ENCODE measurements at regions not wholly inside any gene's neighbourhood (a gene's known extent, or its start where the extent isn't known, plus 50 kb on each side); places are given as distances from the start of the nearest gene placed in this dataset.
A peak's percentile ranks its signal among the peaks of the same experiment; 100 is the strongest.
"Not testable (repeated sequence)": the region's sequence is repeated elsewhere in the genome, so short reads cannot be mapped to it uniquely, and the experiment has no call there.

DNA sequence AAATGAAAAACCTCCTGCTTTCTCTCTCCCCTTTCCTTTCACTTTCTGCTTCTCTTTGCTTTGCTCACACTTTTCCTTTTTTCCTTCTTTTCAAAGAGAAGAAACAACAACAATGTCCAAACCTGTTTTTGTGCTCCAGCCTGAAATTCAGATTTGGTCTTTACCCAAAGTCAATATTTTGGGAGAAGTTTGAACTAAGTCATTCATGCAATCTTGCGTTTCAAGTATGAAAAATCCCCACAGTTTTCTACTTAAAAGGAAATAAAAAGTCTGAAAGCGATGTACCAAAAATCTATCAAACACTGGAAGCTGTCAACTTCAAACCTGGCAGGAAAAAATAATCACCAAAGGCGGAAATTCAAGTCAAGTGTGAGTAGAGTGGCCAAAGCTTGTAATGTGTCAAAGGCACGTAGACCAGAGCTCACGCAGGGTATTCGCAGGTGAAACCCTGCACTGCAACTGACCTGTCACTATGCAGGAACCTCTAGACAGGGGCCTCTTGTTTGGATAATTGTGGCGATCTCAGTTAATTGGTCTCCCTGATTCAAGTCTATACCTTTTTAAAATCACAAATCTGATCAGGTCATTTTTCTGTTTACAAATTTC is 118.8 kb upstream of the GALNT15 start:
- DNase-seq: peak in 1 of 2 donors; percentile 20

DNA sequence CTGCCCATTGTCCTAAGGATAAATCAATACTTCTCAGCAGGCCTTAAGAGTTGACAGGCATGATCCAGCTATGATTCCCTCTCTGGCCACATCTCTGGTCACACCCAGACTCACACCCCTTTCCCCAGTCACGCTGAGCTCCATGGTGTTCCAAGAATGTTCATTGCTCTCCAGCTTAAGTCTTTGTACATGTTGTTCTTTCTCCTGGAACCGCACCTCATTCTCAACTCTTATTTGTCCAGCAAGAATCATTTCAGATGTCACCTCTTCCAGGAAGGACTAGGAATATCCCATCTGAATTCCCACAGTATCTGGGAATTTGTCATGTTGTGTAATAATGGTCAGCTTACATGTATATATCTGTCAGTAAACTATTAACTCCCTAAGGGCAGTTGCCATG is 118.3 kb upstream of the GALNT15 start:
- DNase-seq: no peak

DNA sequence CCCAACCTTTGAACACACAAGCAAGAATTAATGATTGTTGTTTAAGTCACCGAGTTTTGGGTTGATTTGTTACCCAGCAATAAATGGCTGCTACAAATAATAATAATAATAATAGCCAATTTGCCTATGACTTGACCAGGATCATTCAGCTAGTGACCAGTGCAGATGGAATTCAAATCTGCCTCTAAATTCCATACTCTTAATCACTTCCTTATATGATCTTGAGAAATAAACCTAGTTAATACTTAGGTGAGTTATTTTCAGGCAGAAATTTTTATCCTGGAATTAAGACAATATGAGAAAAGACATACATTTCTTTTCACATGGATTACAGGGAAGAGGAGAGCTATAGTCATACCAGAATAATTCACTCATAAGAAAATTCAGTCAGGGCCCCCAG is 116.0 kb upstream of the GALNT15 start:
- DNase-seq: no peak

DNA sequence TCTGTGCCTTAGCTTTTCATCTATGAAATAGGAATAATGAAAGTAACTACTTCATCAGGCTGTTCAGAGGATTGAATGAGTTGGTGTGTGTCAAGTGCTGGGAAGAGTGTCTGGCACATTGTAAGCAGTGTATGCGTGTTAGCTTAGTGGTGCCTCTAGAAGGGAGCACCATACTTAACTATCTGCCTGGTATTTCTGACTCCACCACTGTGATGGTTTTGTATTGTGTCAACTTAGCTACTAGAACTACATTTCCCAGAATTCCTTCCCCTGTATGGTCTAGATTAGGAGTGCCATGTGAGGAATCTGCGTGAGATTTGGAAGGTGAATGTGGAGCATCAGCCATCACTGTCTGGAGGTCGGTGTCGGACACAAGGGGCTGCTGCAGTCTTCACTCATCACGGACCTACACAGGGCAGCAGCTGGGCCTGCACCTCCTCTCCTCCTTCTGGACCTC is 115.4 kb upstream of the GALNT15 start:
- no peak for DNase-seq

DNA sequence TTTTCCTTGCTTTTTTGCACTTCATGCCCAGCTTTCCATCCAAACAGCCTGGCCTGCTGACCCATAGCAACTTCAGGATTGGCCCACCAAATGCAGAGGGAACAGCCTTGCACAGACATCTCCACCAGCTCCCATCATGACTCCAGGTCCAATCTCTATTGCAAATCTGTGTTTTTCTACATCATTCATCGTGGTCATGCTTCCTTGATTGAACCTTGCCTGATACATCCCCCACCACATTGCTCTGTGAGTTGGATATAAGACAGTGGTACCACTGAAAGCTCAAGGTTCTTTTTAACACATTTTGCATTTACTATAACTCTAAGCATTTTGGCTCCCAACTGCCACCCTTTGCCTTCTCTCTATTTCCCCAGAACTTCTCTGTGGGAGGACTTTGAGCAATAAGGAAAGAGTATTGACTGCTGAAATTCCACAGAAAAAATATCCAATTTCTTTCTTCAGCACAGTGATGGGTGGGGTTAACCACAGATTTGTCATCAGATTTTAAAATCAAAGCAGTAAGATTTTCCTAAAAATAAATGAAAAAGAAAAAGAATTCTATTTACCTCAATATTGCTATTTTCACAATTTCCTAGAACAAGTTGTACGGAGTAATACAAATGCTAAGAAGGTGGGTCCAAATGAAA is 114.6 kb upstream of the GALNT15 start:
- DNase-seq: no peak

DNA sequence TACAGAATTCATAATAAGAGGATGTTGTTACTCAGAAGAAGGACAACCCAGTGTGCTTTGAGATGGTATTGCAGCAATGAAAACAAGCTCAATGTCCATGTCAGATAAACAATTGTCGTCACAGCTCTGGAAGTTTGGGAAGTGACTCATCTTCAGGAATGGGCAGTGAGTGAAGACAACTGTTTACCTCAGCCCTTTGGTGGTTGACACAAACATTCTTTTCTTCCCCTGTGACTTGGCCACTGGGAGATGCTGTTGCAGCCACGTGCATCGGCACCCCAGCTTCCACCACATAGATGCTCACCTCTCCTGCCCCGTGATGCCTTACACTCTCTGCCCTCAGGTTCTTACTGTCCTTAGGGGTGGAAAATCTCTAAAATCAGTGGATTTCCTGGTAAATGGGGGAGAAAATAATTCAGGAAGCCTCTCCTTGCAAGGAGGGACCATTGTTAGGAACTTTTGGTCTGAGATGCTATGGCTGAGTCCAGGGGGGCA is 114.1 kb upstream of the GALNT15 start:
- DNase-seq: no peak

DNA sequence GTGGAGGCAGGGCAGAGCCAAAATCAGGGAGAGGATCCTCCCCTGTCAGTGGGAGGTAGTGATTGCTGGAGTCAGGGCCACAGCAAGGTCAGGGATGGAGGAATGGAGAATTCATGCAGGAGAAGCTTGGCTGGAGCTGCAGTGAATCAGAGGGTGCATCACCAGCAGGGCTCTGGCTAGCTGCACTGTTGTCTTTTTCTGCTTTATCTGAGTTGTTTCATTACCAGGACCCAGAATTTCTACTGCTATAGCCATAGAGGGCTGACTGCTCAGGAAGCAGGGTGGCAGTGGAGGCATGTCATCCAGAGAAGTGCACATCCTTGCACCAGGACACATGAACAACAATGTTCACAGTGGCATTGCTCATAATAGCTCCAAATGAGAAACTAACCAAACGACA is 113.5 kb upstream of the GALNT15 start:
- no peak for DNase-seq

DNA sequence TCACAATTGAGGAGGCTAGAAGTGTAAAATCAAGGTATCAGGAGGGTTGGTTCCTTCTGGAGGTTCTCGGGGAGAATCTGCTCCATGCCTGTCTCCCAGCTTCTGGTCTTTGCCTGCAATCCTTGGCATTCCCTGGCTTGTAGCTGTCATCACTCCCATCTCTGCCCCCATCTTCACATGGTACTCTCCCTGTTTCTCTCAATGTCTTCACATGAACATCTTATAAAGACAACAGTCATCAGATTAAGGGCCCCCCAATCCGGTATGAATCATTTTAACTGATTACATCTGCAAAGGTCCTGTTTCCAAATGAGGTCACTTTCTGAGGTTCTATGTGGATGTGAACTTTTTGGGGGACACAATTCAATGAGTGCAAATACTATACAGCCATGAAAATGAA is 113.0 kb upstream of the GALNT15 start:
- DNase-seq: no peak

DNA sequence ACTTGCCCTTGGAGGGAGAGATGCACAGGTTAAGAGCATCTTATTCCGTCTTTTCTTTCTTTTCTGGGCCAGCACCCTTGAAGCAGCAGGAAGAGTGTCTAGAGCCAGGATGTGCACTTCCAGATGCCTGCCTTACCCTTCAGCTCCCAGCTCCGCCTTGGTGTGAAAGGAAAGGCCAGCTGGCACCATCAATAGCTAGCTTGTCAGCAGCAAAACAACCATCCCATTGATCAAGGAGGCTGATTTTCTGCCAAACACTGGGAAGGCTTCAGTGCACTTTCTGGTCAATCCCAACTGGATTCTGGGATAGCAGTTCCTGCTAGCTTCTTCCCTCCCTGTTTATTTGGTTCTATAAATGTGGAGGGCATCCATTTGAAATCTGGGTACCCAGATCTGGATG is 110.9 kb upstream of the GALNT15 start:
- DNase-seq: no peak

DNA sequence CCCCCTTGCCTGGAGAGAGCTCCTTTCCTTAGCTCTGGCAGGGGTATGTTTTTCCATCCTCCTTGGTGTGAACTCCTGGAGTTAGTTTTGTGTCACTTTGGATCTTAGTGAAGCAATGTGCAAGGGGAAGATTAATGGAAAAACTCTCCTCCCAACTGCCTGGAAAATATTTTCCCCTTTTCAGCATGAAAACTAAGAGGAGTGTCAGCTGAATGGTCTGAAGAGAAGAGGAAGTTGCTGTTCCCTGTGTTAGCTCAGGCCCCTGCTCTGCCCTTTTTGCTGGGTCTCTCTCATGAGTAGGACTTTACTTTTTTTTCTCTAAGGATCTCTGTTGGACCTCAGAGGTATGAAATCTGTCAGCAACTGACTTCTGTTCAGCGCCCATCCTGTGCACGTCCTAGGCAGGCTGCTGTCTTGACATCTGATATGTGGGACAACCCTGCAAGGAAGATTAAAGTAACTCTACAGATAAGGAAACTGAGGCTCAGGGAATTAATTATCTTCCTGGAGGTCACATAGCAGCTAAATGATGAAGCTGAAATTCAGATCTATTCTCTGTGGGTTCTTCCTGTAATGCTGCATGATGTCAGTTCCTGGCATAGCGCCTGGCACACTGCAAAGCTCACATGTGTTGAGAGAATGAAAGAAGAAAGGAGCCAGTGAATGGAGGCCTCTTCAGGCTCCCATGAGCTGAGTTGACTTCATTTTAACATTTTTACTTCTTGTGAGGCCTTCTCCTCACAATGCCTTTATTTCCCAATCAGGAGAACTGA is 109.7 kb upstream of the GALNT15 start:
- DNase-seq: peak in 1 of 2 donors; percentile 32

DNA sequence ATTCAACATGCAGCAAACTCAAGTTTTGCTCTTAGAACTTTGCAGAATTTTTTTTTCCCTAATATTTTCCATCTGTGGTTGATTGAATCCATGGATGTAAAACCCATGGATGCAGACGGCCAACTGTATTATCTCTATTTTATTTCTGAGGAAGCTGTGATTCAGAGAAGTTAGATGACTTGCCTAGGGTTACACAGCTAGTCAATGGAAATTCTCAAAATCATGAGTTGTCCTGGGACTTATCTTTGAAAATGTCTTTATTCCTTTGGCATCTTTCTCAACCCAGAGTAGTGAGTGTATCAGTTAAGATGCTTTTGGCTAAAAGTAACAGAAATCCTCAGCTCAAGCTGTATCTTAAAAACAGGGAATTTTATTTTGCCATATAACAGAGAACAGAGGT is 107.9 kb upstream of the GALNT15 start:
- no peak for DNase-seq

DNA sequence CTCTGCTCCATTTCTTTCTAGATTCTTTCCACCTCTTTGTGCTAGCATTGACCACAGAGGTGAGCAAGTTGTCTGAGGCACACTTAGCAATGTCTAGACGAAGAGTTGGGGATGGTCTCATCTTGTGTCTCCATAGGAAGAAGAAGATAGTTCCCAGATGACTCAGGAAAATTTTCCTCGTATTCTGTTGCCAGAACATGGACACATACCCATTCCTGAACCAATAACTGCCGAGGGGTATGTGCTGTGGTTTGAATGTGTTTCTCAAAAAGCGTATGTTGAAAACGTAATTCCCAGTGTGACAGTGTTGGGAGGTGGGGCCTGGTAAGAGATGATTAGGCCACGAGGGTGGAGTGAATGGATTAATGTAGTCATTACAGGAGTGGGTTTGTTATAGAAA is 107.5 kb upstream of the GALNT15 start:
- no peak for DNase-seq

DNA sequence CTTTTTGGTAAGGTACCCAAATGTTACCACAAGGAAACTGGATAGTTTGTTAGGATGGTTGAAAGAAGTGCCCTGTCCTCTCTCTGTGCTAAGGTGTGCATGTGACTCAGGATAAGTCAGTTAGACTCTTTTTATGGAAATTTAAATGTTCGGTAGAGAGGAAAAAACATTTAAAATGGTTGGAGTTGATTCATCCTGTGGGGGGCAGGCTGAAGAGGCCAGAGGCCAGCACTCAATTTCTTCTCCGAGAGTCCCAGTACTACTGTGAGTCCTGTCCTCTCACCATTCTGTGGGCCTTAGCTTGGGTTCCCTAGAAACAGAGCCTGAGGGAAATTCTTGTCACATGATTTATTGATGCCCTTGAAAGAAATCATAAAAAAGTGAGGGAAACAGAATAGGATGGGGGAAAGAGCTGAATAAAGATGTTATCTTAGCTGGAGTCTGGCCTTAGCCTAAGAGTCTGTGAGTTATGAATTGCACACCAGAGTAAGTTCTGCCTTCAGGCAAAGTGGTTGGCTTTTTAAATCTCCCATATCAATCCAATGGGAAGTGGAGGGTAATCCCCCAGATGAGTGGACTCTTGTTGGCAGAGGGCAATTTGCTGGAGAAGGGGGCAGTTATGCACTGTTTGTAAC is 106.5 kb upstream of the GALNT15 start:
- DNase-seq: no peak

DNA sequence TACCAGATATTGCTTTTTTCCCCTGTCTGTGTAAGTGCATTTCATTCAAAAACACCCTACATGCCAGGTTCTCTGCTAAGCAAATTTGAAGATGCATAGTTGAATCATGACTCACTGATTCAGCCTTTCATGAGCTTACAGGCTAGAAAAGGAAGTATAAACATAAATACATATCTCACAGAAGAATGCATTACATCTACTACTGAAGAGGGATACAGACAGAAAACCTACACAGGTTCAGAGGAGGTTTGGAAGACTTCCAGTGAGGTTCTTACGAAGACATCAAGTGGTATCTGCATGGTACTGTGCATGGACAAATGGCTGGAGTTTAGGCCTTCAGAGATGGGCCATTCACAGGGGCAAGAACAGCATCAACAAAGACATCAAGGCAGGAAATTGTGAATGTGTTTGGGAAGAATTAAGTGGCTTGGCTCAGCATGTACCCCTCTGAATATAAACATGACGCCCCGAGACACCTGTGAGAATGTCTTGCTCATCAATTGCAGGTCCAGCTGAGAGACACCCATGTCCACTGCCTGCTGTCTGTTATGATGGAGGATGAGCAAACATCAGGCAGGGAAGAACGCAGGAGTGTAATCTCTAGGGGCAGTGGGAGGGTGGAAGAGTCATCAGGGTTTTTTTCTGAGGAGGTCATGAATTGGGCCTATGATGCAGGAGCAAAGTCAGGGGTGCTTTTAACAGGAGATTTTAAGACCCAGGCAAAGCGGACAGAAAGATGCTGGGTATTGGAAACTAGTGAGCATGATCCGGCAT is 105.1 kb upstream of the GALNT15 start:
- no peak for DNase-seq

DNA sequence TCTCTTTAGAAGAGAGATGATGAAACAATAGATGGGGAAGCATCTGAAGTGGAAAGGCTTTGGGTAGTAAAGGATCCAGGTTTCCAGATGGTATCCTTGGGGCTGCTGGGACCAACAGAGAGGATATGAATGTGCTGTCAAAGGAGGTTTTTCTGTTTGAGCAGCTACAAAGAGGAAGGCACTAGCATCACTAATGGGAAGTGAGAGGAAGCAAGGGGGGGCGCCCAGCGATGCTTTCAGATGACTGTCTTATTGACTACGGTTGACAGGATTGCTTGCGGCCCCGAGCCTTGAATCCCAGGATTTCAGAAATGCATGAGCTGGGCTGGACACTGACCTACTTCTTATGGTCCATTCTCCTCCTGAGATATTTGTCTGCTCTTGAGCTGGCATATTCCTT is 103.8 kb upstream of the GALNT15 start:
- no peak for DNase-seq

DNA sequence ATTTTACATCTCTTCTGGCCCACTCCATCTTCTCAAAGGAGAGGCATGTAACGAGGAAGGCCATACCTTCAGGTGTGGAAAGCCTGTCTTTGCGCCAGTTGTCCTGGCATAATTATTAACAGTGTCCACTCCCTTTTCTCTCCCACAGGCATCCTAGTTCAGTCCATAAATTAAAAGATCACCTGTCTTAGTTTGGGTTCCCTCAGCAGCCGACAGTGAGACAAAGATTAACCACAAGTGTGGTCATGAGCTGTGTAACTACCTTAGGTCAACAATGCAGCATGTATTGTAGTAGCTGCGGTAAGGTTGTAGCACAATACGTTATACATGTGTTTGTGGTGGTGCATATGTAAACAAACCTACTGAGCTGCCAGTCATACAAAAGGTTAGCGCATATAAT is 103.3 kb upstream of the GALNT15 start:
- no peak for DNase-seq

DNA sequence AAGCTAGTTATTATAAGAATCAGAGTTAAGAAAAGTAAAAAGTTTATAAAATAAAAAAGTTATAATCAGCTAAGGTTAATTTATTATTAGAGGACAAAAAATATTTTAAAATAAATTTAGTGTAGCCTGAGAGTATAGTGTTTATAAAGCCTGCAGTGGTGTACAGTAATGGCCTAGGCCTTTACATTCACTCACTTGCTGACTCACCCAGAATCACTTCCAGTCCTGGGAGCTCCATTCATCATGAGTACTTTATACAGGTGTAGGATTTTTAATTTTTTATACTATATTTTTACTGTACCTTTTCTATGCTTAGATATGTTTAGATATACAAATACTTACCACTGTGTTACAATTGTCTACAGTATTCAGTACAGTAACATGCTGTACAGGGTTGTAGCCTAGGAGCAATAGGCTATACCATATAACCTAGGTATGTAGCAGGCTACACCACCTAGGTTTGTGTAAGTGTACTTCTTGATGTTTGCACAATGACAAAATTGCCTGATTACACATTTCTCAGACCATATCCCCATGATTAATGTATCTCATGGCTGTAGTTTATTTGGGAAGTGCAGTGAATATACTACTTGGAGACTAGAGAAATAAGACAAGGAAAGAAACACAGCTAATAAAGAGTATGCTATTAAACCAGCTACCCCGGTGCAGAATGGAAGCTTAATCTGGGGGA is 101.9 kb upstream of the GALNT15 start:
- no peak for DNase-seq

DNA sequence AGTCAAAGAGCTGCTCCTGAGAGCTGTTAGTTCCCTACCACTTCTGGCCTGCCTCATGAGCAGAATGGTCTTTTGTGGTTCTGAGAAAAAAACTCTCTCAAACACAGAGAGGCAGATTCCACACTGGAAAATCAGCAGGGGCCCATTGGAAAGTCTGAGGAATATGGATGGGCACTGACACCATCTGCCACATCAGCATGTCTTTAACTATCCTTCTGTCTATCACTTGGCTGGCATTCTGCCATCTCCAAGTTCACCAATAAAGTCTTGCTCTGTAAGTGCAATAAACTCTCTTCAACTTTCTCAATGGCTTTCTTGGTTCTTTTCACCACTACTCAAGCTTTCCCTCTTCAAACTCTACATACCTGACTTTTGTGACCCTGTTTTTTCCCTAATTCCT is 101.3 kb upstream of the GALNT15 start:
- no peak for DNase-seq

DNA sequence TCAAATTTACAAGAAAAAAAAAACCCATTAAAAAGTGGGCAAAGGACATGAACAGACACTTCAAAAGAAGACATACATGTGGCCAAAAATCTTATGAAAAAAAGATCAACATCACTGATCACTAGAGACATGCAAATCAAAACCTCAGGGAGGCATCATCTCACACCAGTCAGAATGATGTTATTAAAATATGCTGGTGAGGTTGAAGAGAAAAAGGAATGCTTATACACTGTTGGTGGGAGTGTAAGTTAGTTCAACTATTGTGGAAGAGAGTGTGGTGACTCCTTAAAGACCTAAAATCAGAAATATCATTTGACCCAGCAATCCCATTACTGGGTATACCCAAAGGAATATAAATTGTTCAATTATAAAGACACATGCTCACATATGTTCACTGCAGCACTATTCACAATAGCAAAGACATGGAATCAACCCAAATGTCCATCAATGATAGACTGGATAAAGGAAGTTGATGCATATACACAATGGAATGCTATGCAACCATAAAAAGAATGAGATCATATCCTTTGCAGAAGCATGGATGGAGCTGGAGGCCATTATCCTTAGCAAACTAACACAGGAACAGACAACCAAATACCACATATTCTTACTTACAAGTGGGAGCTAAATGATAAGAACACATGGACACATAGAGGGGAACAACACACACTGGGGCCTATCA is 100.3 kb upstream of the GALNT15 start:
- DNase-seq: not testable (repeated sequence)

DNA sequence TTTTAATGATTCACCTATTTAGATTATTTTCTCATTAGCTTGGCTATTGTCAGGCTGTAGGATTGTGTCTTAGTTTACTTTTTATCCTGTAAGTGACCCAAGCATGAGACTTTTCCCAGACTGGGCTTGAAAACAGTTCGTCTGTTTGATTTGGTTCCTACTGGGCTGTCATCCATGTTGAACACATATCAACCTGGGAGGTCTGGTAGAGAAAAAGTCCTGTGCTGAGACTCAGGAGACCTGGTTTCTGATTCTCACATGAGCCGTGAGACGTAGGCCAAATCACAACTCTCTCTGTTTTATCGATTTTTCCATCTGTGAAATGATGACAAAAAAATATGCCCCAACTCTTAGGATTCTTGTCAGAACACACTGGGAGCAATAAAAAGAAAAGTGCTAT is 98.8 kb upstream of the GALNT15 start:
- no peak for DNase-seq

DNA sequence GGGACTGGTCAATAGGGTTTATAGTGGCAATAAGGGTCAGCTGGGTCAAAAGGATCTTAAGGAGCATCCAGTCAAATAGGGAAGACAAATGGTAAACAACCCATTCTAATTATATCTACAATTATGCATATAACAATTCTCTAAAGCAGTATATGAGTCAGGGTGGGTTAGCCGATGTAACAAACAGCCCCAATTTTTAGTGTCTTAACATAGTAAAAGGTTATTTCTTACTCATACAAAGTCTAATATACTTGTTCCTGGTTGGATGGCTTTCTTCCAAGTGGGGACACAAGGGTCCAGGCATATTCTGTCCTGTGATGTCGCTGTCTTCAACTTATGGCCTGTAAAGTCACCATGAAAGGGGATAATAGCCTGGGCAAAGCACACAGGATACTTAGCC is 97.9 kb upstream of the GALNT15 start:
- no peak for DNase-seq

Data from right lung (tissue), 2 donors.